ENCODE measurements at regions not wholly inside any gene's neighbourhood (a gene's known extent, or its start where the extent isn't known, plus 50 kb on each side); places are given as distances from the start of the nearest gene placed in this dataset.

GRCh38 chr6:66561479-66561878 lies 854.5 kb upstream of the EYS start:
- TF ChIP-seq CTCF (IDR thresholded peaks at IDR 0.05; ENCODE audit: low read depth, low read length, missing control alignments) = no peak
- Histone ChIP-seq H3K27me3 (replicated peaks) (no peaks in the 10 kb centered on the region), H3K4me3 (ENCODE audit: low read depth, low read length) (no peak overlapping the region), H3K36me3 (replicated peaks) (no peaks in the 10 kb centered on the region), H3K27ac (no peak overlapping the region)
- in situ Hi-C loops (cut with HindIII; ENCODE audit: low pct_ligation_motif_present, low sequenced_read_pairs) = no loop called here
- no peak for DNase-seq

- H3K27me3 ChIP-seq (replicated peaks) = no peaks in the 10 kb centered on the region
Observed at GRCh38 chr6:66558189-66558588, 851.2 kb upstream of the EYS start.

GRCh38 chr6:66556936-66557335 lies 849.9 kb upstream of the EYS start:
- no peak for TF ChIP-seq CTCF (IDR thresholded peaks at IDR 0.05; ENCODE audit: low read depth, low read length, missing control alignments)
- no peak for DNase-seq
- Histone ChIP-seq H3K27ac (no peak overlapping the region), H3K36me3 (replicated peaks) (no peaks in the 10 kb centered on the region), H3K4me3 (ENCODE audit: low read depth, low read length) (no peak overlapping the region), H3K27me3 (replicated peaks) (no peaks in the 10 kb centered on the region)
- in situ Hi-C loops (cut with HindIII; ENCODE audit: low pct_ligation_motif_present, low sequenced_read_pairs) = no loop called here

More at GRCh38 chr6:66558189-66558588, 851.2 kb upstream of the EYS start:
- in situ Hi-C loops (cut with HindIII; ENCODE audit: low pct_ligation_motif_present, low sequenced_read_pairs) = no loop called here
- Histone ChIP-seq H3K4me3 (ENCODE audit: low read depth, low read length) (no peak overlapping the region), H3K27ac (no peak overlapping the region), H3K36me3 (replicated peaks) (no peaks in the 10 kb centered on the region)
- no peak for DNase-seq
- TF ChIP-seq CTCF (IDR thresholded peaks at IDR 0.05; ENCODE audit: low read depth, low read length, missing control alignments) = peak; percentile 31

GRCh38 chr6:66555082-66555481 lies 848.1 kb upstream of the EYS start:
- TF ChIP-seq CTCF (IDR thresholded peaks at IDR 0.05; ENCODE audit: low read depth, low read length, missing control alignments) = no peak
- Histone ChIP-seq H3K27me3 (replicated peaks) (no peaks in the 10 kb centered on the region), H3K27ac (no peak overlapping the region), H3K4me3 (ENCODE audit: low read depth, low read length) (no peak overlapping the region), H3K36me3 (replicated peaks) (no peaks in the 10 kb centered on the region)
- no peak for DNase-seq
- in situ Hi-C loops (cut with HindIII; ENCODE audit: low pct_ligation_motif_present, low sequenced_read_pairs) = no loop called here

- no peak for DNase-seq
- no peak overlapping the region for H3K27ac ChIP-seq
- H3K36me3 ChIP-seq (replicated peaks) = no peaks in the 10 kb centered on the region
- in situ Hi-C loops (cut with HindIII; ENCODE audit: low pct_ligation_motif_present, low sequenced_read_pairs) = no loop called here
- no peak for TF ChIP-seq CTCF (IDR thresholded peaks at IDR 0.05; ENCODE audit: low read depth, low read length, missing control alignments)
- H3K27me3 ChIP-seq (replicated peaks) = no peaks in the 10 kb centered on the region
- H3K4me3 ChIP-seq (ENCODE audit: low read depth, low read length) = no peak overlapping the region
Observed at GRCh38 chr6:66553441-66553840, 846.4 kb upstream of the EYS start.

- no peak overlapping the region for H3K27ac ChIP-seq
- H3K27me3 ChIP-seq (replicated peaks) = no peaks in the 10 kb centered on the region
- no peak overlapping the region for H3K4me3 ChIP-seq (ENCODE audit: low read depth, low read length)
- no peak for TF ChIP-seq CTCF (IDR thresholded peaks at IDR 0.05; ENCODE audit: low read depth, low read length, missing control alignments)
- in situ Hi-C loops (cut with HindIII; ENCODE audit: low pct_ligation_motif_present, low sequenced_read_pairs) = no loop called here
- no peaks in the 10 kb centered on the region for H3K36me3 ChIP-seq (replicated peaks)
- DNase-seq = no peak
Observed at GRCh38 chr6:66538551-66539135, 831.6 kb upstream of the EYS start.

Measured in brain microvascular endothelial cell (primary cell).